ENCODE measurements at regions not wholly inside any gene's neighbourhood (a gene's known extent, or its start where the extent isn't known, plus 50 kb on each side); places are given as distances from the start of the nearest gene placed in this dataset.
"Not testable (repeated sequence)": the region's sequence is repeated elsewhere in the genome, so short reads cannot be mapped to it uniquely, and the experiment has no call there.

GRCh38 chr7:69537691-69538090, 60.6 kb upstream of the AUTS2 start:
- H3K36me3 ChIP-seq (ENCODE audit: control insufficient read depth, insufficient read depth, low read length): no peaks in the 10 kb centered on the region
- no peaks in the 10 kb centered on the region for H3K9me3 ChIP-seq (ENCODE audit: control insufficient read depth, low read length)
- DNase-seq: no peak
- no peak overlapping the region for H3K27ac ChIP-seq (ENCODE audit: insufficient read depth, low read length, poor library complexity, severe bottlenecking)
- H3K4me1 ChIP-seq (ENCODE audit: control insufficient read depth, insufficient read depth, low read length, poor library complexity, severe bottlenecking): no peaks in the 10 kb centered on the region
- no peaks in the 10 kb centered on the region for H3K27me3 ChIP-seq (replicated peaks; ENCODE audit: control insufficient read depth, insufficient read depth, low read length, poor library complexity, severe bottlenecking)
- H3K4me3 ChIP-seq (ENCODE audit: insufficient read depth, low read depth, low read length, poor library complexity, severe bottlenecking): no peak overlapping the region

GRCh38 chr7:69539531-69539930, 58.7 kb upstream of the AUTS2 start:
- no peaks in the 10 kb centered on the region for H3K9me3 ChIP-seq (ENCODE audit: control insufficient read depth, low read length)
- DNase-seq: no peak
- H3K4me1 ChIP-seq (ENCODE audit: control insufficient read depth, insufficient read depth, low read length, poor library complexity, severe bottlenecking): no peaks in the 10 kb centered on the region
- H3K27ac ChIP-seq (ENCODE audit: insufficient read depth, low read length, poor library complexity, severe bottlenecking): no peak overlapping the region
- H3K36me3 ChIP-seq (ENCODE audit: control insufficient read depth, insufficient read depth, low read length): no peaks in the 10 kb centered on the region
- H3K27me3 ChIP-seq (replicated peaks; ENCODE audit: control insufficient read depth, insufficient read depth, low read length, poor library complexity, severe bottlenecking): no peaks in the 10 kb centered on the region
- no peak overlapping the region for H3K4me3 ChIP-seq (ENCODE audit: insufficient read depth, low read depth, low read length, poor library complexity, severe bottlenecking)

GRCh38 chr7:69540287-69540686, 58.0 kb upstream of the AUTS2 start:
- no peak overlapping the region for H3K27ac ChIP-seq (ENCODE audit: insufficient read depth, low read length, poor library complexity, severe bottlenecking)
- no peaks in the 10 kb centered on the region for H3K27me3 ChIP-seq (replicated peaks; ENCODE audit: control insufficient read depth, insufficient read depth, low read length, poor library complexity, severe bottlenecking)
- no peak for DNase-seq
- no peaks in the 10 kb centered on the region for H3K4me1 ChIP-seq (ENCODE audit: control insufficient read depth, insufficient read depth, low read length, poor library complexity, severe bottlenecking)
- H3K36me3 ChIP-seq (ENCODE audit: control insufficient read depth, insufficient read depth, low read length): no peaks in the 10 kb centered on the region
- H3K9me3 ChIP-seq (ENCODE audit: control insufficient read depth, low read length): no peaks in the 10 kb centered on the region
- H3K4me3 ChIP-seq (ENCODE audit: insufficient read depth, low read depth, low read length, poor library complexity, severe bottlenecking): no peak overlapping the region

- DNase-seq; H3K9me3 ChIP-seq (ENCODE audit: control insufficient read depth, low read length); H3K27me3 ChIP-seq (replicated peaks; ENCODE audit: control insufficient read depth, insufficient read depth, low read length, poor library complexity, severe bottlenecking); H3K27ac ChIP-seq (ENCODE audit: insufficient read depth, low read length, poor library complexity, severe bottlenecking); H3K4me3 ChIP-seq (ENCODE audit: insufficient read depth, low read depth, low read length, poor library complexity, severe bottlenecking); H3K36me3 ChIP-seq (ENCODE audit: control insufficient read depth, insufficient read depth, low read length); H3K4me1 ChIP-seq (ENCODE audit: control insufficient read depth, insufficient read depth, low read length, poor library complexity, severe bottlenecking): not testable (repeated sequence)
Measured at GRCh38 chr7:69541779-69542432, 56.4 kb upstream of the AUTS2 start.

- H3K9me3 ChIP-seq (ENCODE audit: control insufficient read depth, low read length): no peaks in the 10 kb centered on the region
- no peak for DNase-seq
- H3K27ac ChIP-seq (ENCODE audit: insufficient read depth, low read length, poor library complexity, severe bottlenecking): no peak overlapping the region
Measured at GRCh38 chr7:69545175-69545574, 53.1 kb upstream of the AUTS2 start.

More at GRCh38 chr7:69545175-69545574, 53.1 kb upstream of the AUTS2 start:
- Histone ChIP-seq H3K4me3 (ENCODE audit: insufficient read depth, low read depth, low read length, poor library complexity, severe bottlenecking) (no peak overlapping the region), H3K27me3 (replicated peaks; ENCODE audit: control insufficient read depth, insufficient read depth, low read length, poor library complexity, severe bottlenecking) (no peaks in the 10 kb centered on the region), H3K36me3 (ENCODE audit: control insufficient read depth, insufficient read depth, low read length) (no peaks in the 10 kb centered on the region), H3K4me1 (ENCODE audit: control insufficient read depth, insufficient read depth, low read length, poor library complexity, severe bottlenecking) (no peaks in the 10 kb centered on the region)
